HK-2 (cell line): ENCODE measurements at regions not wholly inside any gene's neighbourhood (a gene's known extent, or its start where the extent isn't known, plus 50 kb on each side); places are given as distances from the start of the nearest gene placed in this dataset.

Experiments
- DNase-seq: peaks from one replicate; pipeline ENCODE4 v3.0.0-alpha.2; 2018; ENCODE audit not compliant: unreplicated experiment

DNA sequence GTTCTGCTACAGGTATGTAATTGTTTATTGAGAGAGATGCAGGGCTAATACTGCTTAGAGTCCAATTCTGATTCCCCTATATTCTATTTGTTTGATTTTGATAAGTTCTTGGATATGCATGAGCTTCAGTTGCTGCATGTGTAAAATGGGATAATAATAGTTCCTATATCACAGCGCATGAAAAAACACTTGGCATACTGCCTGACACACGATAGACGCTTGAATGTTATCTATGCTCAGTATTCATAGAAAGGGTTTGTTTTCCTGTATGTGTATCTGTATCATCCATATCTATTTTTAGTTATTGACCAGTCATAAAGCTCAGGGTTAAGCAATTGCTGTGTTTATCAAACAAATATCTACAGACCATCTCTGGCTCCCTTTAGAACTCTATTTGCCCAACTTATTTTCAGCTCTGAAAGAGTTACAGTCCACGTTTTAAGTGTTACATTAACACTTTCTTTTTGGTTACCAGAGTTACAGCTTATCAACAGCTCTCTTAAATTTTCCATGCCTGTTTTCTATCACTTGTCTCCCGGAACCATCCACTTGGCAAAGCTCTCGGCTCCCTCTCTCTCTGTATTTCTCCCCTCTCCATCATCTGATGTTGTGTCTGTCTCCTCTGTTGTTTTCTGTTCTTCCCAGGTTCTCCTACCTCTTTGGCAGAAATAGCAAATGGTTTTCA, 334.8 kb downstream of the CBLN1 start:
- no peak for DNase-seq

DNA sequence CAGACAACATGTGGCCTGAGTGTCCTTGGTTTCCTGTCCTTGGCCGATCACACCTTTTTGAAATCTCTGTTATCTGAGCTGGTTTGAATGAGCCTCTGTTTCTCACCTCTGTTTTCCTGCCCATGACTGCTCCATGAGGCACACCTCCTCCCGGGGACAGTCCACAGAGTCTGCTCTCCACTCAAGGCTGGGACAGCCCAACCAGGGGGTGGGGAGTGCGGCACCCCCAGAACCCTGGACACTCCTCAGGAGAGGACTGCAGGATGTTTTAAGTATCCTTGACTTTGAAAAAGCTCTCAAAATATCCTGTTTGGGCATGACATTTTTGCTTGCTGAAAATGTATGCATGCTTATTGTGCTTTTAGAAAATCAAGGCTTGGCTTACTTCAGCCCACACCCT, 333.0 kb upstream of the N4BP1 start:
- DNase-seq, result no peak

DNA sequence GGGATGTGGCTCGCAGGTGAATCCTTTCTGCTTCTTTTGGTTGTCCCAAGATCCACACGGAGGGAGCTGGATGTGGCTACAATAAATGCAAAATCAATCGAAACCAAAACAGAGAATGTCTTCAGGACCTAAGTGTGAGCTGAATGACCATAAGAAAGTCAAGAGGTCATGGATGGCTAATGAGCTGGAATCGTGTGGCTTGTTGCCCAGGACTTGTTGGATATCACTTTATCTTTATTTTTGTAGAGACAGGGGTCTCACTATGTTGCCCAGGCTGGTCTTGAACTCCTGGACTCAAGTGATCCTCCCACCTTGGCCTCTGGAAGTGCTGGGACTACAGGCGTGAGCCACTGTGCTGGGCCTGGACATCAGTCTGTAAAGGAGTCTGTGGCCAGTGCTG, 326.8 kb upstream of the N4BP1 start:
- no peak for DNase-seq

DNA sequence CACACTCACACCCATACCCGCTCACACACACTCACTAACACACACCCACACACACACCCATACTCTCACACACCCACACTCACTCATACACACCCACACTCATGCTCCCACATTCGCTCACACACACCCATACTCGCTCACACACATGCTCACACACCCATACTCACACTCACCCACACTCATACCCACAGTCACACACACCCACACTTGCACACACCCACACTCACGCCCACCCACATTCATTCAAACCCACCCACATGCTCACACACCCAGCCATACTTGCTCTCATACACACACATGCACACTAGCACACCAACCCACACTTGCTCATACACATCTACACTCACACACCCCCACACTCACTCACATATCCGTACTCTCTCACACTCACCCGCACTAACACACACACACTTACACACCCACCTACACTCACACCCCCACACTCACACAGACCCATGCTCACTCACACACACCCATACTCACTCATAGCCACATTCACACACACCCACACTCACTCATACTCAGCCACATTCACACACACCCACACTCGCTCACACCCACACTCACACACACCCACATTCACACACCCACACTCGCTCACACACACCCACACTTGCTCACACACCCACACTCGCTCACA, 322.4 kb upstream of the N4BP1 start:
- no peak for DNase-seq

DNA sequence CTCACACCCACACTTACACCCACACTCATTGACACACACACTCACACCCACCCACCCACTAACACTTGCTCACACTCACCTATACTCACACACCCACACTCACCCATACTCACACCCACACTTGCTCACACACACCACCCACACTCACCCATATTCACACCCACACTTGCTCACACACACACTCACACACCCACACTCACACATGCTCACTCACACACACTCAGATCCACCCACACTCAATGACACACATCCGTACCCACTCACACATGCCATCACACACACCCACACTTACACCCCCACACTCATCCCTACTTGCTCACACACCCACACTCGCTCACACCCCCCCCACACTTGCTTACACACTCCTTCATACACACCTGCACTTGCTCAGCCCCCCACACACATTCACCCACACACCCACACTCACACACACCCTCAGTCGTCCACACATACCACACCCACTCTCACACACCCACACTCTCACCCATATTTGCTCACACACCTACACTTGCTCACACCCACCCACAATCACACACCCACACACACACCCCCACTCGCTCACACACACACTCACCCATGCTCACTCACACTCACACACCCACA, 321.1 kb upstream of the N4BP1 start:
- DNase-seq, result no peak

DNA sequence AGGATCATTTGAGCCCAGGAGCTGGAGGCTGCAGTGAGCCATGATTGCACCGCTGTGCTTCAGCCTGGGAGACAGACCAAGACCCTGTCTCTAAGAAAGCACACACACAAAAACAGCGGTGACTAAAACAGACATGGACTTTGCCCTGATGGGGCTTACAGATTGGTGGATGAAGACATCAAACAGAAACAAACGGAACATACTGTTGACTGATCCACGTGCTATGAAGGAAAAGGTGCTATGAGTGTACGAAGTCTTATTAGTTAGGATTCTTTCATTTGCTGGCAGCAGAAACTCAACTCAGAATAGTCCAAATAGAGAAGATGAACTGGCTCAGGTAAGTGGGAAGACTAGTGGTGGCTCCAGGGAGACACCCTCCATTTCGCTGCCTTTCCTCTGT, 309.8 kb upstream of the N4BP1 start:
- no peak for DNase-seq

DNA sequence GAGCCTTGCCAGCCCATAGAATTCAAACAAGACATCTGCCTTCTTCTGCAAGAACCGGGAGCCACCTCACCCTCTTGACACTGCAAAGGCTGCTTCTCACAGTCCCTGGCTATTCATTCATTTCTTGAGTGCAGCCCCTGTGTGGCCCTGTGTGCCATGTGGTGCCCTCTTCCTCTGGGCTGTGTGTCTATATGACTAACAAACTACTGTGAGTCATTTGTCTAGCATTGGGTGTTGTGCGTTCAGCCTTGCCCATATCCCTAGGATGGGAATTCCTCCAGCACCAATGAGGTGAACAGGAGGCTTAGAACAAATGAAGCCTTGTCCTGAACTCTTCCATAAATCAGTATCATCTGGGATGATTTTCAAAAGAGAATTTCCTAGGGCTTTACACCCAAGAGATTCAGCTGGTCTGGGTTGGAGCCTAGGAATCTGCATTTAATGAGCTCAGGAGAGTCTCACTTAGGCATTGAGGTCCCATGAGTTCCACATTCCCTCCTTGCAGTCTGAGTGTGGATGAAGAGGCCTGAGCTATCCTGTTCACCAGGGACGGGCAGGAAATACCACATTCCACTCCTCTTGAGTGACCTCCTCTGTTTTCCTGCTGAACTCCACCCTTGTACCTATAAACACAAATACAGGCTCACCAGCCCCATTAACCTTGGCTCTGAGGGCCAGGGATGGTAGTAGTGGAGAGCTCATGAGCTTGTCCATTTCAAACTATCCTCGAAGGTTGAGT, 308.7 kb upstream of the N4BP1 start:
- DNase-seq, result peak; percentile 44

DNA sequence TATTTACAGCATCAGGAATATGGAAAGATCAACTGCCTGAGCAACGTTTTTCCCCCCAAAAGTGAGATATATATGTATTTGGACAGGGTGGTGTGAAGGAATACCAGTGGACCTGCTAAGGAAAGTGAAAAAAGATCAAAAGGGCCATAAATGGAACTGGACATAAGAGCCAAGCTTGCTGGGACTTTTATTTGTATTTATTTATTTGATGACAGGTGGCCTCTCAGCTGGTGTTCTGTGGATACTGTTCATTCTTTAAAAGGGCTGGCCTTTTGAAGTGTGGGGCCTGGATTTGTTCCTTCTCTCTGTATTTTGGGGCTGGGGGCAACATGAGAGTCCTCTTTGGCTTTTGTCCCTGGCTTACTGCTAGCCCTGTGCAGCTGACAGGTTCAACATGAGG, 306.6 kb upstream of the N4BP1 start:
- no peak for DNase-seq

DNA sequence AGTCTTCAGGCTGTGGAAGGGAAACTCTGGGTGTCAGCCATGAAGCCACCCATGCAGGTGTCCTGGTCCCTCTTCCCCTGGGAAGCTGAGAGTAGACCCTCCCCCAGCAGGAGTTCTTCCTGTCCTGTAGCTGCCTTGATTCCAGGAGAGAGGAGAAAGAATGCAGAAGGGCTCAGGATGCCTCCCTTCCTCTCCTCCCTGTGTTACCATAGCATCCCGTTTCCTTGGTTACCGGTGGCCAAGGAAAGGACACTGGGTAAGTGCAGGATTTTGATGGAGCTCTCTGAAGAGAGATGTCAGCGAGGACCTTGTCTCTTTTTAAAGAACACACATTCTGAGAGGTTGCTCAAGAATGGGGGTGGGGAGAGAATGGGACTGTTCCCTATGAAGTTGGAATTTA, 304.1 kb upstream of the N4BP1 start:
- no peak for DNase-seq

DNA sequence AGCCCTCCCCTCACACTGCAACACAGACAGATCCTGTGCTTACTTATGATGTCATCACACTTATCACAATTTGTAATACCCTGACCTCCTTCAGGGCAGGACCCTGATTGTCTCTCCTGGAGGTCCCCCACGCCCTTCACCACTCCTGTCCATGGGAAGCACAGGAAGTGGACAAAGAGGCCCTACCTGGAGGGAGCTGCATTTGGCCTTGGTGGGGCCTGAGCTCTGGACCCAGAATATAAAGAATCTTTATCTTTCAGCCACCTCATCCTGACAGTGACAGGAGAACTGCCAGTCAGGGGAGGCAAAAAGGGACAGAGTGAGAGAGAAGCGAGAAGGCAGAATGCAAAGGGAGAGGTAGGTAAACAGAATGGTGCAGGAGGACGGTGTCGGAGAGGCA, 303.4 kb upstream of the N4BP1 start:
- no peak for DNase-seq

DNA sequence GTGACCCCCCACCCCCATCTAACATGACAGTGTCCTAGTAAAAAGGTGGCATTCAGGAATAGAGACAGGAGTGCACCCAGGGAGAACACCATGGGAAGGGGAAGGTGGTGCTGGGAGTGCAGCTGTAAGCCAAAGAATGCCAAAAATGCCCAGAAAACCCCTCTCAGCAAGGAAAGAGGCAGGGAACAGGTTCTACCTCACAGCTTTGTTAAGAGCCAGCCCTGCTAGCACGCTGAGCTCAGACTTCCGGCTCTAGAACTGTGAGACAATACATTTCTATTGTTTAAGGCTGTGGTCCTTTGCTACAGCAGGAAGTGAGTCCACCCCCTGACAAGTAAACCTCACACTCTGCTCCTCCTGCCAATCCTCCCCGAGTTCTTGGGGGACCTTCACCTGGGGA, 302.4 kb upstream of the N4BP1 start:
- DNase-seq, result no peak

DNA sequence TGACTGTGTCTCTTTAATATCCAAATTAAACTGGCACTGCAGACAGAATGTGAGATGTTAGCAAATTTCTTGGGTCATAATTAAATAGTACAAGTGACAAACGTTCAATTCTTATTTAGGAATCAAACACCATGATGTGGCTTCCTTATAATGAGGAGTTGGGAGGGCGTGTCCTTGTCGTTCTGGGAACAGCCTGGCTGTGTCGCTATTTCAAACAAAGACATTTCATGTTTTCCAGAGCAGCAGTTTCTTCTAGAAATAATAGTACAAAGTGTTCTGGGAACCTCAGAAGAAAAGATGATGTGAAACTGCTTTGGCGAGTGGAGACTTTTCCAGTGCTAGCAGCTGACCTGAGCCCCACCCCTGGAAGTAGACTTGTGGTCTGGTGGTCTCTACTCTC, 301.7 kb upstream of the N4BP1 start:
- DNase-seq, result no peak

DNA sequence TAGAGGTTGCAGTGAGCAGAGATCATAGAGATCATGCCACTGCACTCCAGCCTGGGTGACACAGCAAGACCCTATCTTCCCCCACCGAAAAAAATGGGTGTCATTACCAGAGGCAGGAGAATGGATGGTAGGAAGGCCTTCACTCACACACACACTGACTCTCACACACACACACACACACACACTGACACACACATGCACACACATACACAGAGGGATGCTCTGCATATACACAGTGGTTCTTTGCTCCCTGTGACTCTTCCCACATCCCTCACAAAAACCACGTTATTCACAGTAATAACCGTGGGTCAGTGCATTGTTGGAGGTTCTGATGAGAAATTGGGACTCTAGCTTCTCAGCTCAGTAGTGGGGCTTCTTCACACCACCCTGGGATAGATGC, 300.2 kb upstream of the N4BP1 start:
- no peak for DNase-seq

DNA sequence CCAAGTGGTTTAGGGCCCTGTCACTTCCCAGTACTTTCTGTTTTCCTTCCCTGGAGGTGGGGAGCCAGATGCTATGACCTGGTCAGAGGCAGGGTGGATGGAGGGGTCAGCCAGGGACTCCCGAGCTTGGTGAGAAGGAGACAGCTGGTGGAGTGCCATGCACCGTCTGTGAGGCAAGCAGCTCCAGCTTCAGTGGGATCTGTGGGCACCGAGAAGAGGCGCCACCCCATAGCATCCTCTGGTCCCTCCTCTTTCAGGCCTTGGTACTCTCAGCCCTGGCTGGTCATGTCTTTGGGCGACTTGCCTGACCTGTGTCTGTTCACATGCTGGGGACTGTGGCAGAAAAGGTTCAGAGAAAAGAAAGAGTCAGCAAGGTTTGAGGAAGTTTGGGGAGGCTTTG, 299.3 kb upstream of the N4BP1 start:
- no peak for DNase-seq

DNA sequence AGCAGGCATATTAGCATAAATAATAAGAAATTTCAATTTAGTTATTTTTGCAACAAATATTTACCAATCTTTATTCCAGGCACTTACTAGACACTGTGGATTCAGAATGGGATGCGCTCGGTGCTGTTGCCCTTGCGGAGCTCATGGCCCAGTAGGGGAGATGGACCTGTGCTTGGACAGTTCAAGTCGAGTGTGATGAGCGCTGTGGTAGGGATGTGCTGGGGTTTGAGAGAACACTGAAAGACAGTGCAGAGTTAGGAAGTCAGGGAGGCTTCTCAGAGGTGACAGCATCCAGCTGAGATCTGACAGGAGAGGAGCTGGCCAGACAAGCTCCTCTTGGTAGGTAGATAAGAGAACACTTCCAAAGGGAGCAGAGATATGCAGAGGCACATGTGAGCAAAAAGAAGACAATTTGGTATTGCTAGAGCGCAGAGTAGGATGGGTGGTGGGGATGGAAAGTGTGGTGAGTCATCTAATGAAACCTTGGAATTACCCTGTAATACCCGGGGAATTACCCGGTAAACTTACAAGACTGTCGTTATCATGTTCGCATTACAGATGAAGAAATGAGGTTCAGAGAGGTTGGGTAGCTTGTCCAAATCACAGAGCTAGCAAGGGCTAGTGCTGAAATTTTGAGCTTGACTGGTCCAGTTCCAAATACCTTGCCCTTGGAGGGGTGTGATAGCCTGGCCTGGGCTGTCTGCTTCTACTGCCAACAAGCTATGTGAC, 298.1 kb upstream of the N4BP1 start:
- DNase-seq, result no peak

DNA sequence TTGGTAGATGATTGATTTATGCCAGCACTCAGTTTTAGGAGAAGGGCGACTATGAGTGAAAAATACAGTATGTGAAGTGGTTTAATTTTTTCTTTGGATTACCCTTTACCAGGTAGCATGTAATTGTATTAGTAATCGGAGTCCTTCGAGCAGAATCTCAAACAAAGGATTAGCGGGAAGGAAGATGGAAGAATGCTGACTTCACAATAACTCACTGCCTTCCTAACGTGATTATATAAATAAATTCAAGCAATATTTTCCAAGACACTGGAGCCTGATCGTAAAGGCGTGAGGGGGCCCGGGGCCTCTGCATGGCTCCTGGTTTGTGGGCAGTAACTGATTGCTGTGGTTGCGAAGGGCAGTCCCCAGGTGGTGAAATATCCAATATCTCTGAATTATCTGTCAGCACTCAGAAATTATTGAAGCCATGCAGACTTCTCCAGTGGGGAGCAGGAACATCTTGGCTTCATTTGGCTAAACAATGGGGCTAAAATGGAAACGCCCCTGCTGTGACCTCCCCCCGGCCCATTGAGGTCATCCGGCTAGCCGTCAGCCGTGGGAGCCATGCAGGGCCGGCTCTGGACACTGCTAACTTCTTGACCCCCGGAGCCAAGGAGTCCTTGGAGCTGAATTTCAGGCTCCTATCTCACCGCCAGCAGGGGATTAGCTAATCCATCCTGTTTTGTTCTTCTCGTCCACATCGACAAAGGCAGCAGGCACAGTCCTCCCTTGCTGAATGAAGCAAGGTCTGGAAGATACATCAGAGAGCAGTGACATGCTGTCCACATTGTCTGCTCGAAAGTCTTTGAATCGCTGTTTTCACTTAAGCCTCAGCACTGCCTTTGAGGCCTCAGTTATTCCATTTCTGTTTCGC, 295.9 kb upstream of the N4BP1 start:
- no peak for DNase-seq

DNA sequence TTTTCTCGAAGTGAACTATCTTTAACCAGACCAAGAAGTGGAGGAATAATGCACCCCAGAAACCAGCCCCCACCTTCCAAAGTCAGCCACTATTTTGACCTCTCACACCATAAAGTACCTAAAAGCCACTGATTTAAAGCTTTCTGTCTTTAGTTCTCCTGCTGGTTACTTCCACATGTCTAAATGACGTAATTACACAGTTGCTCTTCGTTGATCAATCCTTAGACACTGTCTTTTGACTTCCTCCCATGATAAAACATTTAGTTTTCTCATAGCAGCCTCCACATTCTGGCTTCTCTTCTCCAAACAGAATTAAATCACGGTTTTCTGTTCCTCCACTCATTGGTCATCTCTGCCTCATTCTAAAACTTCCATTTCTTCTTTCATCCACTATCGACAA, 294.4 kb upstream of the N4BP1 start:
- DNase-seq, result no peak

DNA sequence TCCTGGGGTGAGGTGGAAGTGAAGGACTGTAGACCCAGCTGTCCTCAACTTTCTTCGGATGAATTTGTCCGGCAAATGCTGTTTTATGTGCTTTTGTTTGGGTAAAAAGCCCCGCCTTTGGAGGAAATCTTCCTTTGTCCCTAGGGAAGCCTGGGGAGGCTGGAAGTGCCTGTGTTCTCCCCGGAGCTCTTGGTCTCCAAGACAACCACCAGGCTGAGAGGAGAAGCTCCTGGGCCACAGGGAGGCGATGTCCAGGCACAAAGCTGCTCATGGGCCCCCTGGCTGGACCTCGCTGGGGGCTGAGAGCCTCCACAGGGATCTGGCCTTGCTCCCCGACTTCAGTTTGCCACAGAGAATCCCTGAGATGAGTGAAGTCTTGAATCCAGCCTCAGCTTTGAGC, 293.1 kb upstream of the N4BP1 start:
- DNase-seq, result no peak

DNA sequence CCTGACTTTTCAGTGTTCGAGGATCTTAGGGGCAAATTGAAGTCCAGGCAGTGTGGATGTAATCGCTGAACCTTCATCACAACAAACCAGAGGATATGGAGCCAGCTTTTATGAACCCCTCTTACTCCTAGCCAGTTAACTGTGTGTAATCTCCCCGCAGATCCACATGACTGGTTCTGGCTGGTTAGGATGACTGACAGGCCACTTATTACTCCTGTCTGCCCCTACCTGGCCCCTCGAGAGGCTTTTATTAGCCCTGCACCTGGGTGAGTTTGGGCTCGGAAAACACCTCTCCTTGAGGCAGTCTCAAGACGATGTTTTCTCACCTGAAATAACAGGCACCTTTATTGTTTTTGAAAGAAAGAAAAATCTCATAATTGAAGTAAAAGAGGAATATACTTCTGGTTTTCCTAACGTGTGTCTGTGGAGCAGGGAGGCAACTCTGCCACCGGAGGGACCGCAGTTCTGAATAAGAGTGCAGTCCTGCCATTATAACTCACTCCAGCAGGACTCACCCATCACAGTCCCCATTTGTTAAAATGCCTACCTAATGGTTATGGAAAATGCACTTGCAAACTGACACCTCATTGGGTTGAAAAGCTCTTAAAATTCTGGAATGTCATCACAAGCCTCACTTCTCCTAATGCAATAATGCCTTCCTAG, 291.9 kb upstream of the N4BP1 start:
- no peak for DNase-seq

DNA sequence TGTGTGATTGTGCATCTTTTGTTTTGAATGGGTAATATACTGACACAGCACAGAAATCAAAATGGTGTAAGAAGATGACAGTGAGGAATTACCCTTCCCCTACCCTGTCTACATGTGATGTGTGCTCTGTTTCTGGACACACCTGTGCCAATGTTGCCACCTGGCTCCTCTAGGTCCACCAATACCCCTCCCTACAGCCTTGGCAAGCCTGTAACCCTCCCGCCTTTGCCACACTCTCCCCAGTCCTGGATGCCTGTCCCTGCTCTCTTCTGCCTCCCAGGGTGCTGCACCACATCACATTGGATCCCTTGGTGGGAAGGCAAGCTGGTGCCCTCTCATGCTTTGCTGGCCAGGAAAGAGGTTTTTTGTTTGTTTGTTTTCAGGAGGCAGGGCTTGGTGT, 289.5 kb upstream of the N4BP1 start:
- no peak for DNase-seq
